ENCODE measurements at regions not wholly inside any gene's neighbourhood (a gene's known extent, or its start where the extent isn't known, plus 50 kb on each side); places are given as distances from the start of the nearest gene placed in this dataset.

GRCh38 chr14:86627080-86627479 is 1097.1 kb downstream of the FLRT2 start:
- no peak for TF ChIP-seq CTCF (IDR thresholded peaks at IDR 0.05)
- Mint-ChIP-seq H3K4me1 (no peaks in the 10 kb centered on the region), H3K4me3 (no peak overlapping the region), H3K36me3 (ENCODE audit: low read depth) (no peaks in the 10 kb centered on the region), H3K9me3 (peaks cover 5% of the 10 kb centered on the region), H3K27me3 (ENCODE audit: low read depth, poor library complexity) (no peaks in the 10 kb centered on the region), H3K27ac (no peak overlapping the region)
- no peak for DNase-seq

DNA sequence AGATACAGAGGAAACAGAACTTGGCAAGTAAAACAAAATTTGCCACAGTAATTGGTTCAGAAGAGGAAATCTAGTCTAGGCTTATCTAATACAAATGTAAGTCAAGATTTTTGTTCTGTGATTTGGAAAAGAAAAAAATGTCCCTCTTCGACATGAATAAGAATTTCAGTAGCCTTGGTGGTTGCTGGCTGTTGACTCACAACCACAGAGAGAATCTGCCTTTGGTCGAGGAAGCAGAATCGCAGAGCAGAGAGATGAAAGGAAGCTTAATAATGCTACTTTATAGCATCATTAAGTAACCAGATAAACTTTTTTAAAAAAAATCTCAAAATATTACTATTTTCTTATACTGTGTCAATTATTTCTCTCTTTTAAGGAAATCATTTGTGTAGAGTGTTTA is 1096.6 kb downstream of the FLRT2 start:
- no peak overlapping the region for H3K27ac Mint-ChIP-seq
- no peaks in the 10 kb centered on the region for H3K4me1 Mint-ChIP-seq
- no peak for DNase-seq
- no peak overlapping the region for H3K4me3 Mint-ChIP-seq
- H3K36me3 Mint-ChIP-seq (ENCODE audit: low read depth), result no peaks in the 10 kb centered on the region
- peaks cover 5% of the 10 kb centered on the region for H3K9me3 Mint-ChIP-seq
- H3K27me3 Mint-ChIP-seq (ENCODE audit: low read depth, poor library complexity), result no peaks in the 10 kb centered on the region
- no peak for TF ChIP-seq CTCF (IDR thresholded peaks at IDR 0.05)

DNA sequence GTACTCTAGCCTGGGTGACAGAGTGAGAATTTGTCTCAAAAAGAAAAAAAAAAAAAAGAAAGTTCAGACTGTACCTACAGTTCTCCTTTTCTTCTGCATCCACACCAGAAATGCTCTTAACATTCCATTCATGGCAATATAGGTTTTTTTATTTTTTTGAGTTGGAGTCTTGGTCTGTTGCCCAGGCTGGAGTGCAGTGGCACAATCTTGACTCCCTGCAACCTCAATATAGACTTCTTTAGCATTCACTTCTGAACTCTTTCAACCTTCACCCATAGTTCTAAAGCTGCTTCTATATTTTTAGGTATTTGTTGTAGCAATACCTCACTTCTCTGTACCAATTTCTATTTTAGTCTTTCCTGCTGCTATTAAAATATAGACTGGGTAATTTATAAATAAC is 1095.7 kb downstream of the FLRT2 start:
- Mint-ChIP-seq H3K27ac (no peak overlapping the region), H3K4me3 (no peak overlapping the region), H3K36me3 (ENCODE audit: low read depth) (no peaks in the 10 kb centered on the region), H3K9me3 (peaks cover 3% of the 10 kb centered on the region), H3K27me3 (ENCODE audit: low read depth, poor library complexity) (no peaks in the 10 kb centered on the region), H3K4me1 (no peaks in the 10 kb centered on the region)
- no peak for TF ChIP-seq CTCF (IDR thresholded peaks at IDR 0.05)
- DNase-seq, result no peak

- Mint-ChIP-seq H3K27ac (no peak overlapping the region), H3K27me3 (ENCODE audit: low read depth, poor library complexity) (no peaks in the 10 kb centered on the region), H3K9me3 (no peaks in the 10 kb centered on the region), H3K36me3 (ENCODE audit: low read depth) (no peaks in the 10 kb centered on the region), H3K4me1 (no peaks in the 10 kb centered on the region), H3K4me3 (no peak overlapping the region)
- no peak for TF ChIP-seq CTCF (IDR thresholded peaks at IDR 0.05)
- DNase-seq, result no peak
These were observed 1089.8 kb downstream of the FLRT2 start for GRCh38 chr14:86619726-86620125.

GRCh38 chr14:86613786-86614185 is 1083.8 kb downstream of the FLRT2 start:
- no peak overlapping the region for H3K27ac Mint-ChIP-seq
- H3K36me3 Mint-ChIP-seq (ENCODE audit: low read depth), result no peaks in the 10 kb centered on the region
- no peak for TF ChIP-seq CTCF (IDR thresholded peaks at IDR 0.05)
- no peaks in the 10 kb centered on the region for H3K27me3 Mint-ChIP-seq (ENCODE audit: low read depth, poor library complexity)
- no peaks in the 10 kb centered on the region for H3K4me1 Mint-ChIP-seq
- DNase-seq, result no peak
- no peak overlapping the region for H3K4me3 Mint-ChIP-seq
- peaks cover 3% of the 10 kb centered on the region for H3K9me3 Mint-ChIP-seq

GRCh38 chr14:86613126-86613525 is 1083.2 kb downstream of the FLRT2 start:
- TF ChIP-seq CTCF (IDR thresholded peaks at IDR 0.05), result no peak
- H3K27me3 Mint-ChIP-seq (ENCODE audit: low read depth, poor library complexity), result no peaks in the 10 kb centered on the region
- H3K9me3 Mint-ChIP-seq, result peaks cover 3% of the 10 kb centered on the region
- no peaks in the 10 kb centered on the region for H3K36me3 Mint-ChIP-seq (ENCODE audit: low read depth)
- no peak overlapping the region for H3K27ac Mint-ChIP-seq
- no peak overlapping the region for H3K4me3 Mint-ChIP-seq
- no peaks in the 10 kb centered on the region for H3K4me1 Mint-ChIP-seq
- no peak for DNase-seq

Measured in nephron progenitor cell (in vitro differentiated cells).